PC-9 (cell line): ENCODE measurements at regions not wholly inside any gene's neighbourhood (a gene's known extent, or its start where the extent isn't known, plus 50 kb on each side); places are given as distances from the start of the nearest gene placed in this dataset.

ENCODE experiments used
- EZH2 ChIP-seq: fragments of 200-600 bp; sonication (generic); IDR thresholded peaks from 2 replicates; pipeline ENCODE4 v1.8.0; 2017; ENCODE audit warnings: antibody characterized with exemption, low read depth
- TF ChIP-seq, protein P1 (sequence below): fragments of 200-600 bp; sonication (generic); conservative IDR thresholded peaks from 2 replicates; pipeline ENCODE4 v1.6.1; 2017; ENCODE audit warnings: mixed run types, antibody characterized with exemption, mild to moderate bottlenecking, moderate library complexity

- TF ChIP-seq, protein P1, sequence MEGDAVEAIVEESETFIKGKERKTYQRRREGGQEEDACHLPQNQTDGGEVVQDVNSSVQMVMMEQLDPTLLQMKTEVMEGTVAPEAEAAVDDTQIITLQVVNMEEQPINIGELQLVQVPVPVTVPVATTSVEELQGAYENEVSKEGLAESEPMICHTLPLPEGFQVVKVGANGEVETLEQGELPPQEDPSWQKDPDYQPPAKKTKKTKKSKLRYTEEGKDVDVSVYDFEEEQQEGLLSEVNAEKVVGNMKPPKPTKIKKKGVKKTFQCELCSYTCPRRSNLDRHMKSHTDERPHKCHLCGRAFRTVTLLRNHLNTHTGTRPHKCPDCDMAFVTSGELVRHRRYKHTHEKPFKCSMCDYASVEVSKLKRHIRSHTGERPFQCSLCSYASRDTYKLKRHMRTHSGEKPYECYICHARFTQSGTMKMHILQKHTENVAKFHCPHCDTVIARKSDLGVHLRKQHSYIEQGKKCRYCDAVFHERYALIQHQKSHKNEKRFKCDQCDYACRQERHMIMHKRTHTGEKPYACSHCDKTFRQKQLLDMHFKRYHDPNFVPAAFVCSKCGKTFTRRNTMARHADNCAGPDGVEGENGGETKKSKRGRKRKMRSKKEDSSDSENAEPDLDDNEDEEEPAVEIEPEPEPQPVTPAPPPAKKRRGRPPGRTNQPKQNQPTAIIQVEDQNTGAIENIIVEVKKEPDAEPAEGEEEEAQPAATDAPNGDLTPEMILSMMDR, result no peak
- no peak for TF ChIP-seq EZH2
Measured at GRCh38 chr9:90299968-90300367, 342.7 kb downstream of the DIRAS2 start.
